ENCODE measurements at regions not wholly inside any gene's neighbourhood (a gene's known extent, or its start where the extent isn't known, plus 50 kb on each side); places are given as distances from the start of the nearest gene placed in this dataset.
A peak's percentile ranks its signal among the peaks of the same experiment; 100 is the strongest.
"Not testable (repeated sequence)": the region's sequence is repeated elsewhere in the genome, so short reads cannot be mapped to it uniquely, and the experiment has no call there.

GRCh38 chr3:59385547-59385946 lies 335.7 kb upstream of the CFAP20DC start:
- Histone ChIP-seq H3K27ac (no peak overlapping the region), H3K4me1 (no peaks in the 10 kb centered on the region), H3K4me2 (no peak overlapping the region), H3K27me3 (no peaks in the 10 kb centered on the region), H3K4me3 (no peak overlapping the region), H4K20me1 (no peaks in the 10 kb centered on the region), H3K9me3 (no peaks in the 10 kb centered on the region; the same call in 1 of the 2 replicates), H3K9ac (no peak overlapping the region), H3K36me3 (no peaks in the 10 kb centered on the region)
- TF ChIP-seq Cebpa-rat (IDR thresholded peaks at IDR 0.05) = no peak

- Histone ChIP-seq H3K27ac (no peak overlapping the region), H3K4me3 (no peak overlapping the region), H3K9ac (no peak overlapping the region), H4K20me1 (no peaks in the 10 kb centered on the region), H3K4me2 (no peak overlapping the region), H3K36me3 (no peaks in the 10 kb centered on the region), H3K9me3 (peaks cover 4% of the 10 kb centered on the region; the same call in 1 of the 2 replicates), H3K27me3 (no peaks in the 10 kb centered on the region), H3K4me1 (no peaks in the 10 kb centered on the region)
- TF ChIP-seq Cebpa-rat (IDR thresholded peaks at IDR 0.05) = no peak
Measured at GRCh38 chr3:59381282-59381681, 331.5 kb upstream of the CFAP20DC start.

- no peak overlapping the region for H3K4me3 ChIP-seq
- H3K27ac ChIP-seq = no peak overlapping the region
- peaks cover under 1% of the 10 kb centered on the region for H3K4me1 ChIP-seq
- H3K4me2 ChIP-seq = no peak overlapping the region
- H3K36me3 ChIP-seq = no peaks in the 10 kb centered on the region
- TF ChIP-seq Cebpa-rat (IDR thresholded peaks at IDR 0.05) = no peak
- peaks cover 4% of the 10 kb centered on the region; the same call in 1 of the 2 replicates for H3K9me3 ChIP-seq
- H4K20me1 ChIP-seq = no peaks in the 10 kb centered on the region
- no peaks in the 10 kb centered on the region for H3K27me3 ChIP-seq
- no peak overlapping the region for H3K9ac ChIP-seq
Measured at GRCh38 chr3:59380146-59380545, 330.3 kb upstream of the CFAP20DC start.

GRCh38 chr3:59374818-59375211 lies 325.0 kb upstream of the CFAP20DC start:
- Histone ChIP-seq H3K9me3 (0 out of 2 replicates have a peak, but pooled peaks cover 4% of the 10 kb centered on the region), H4K20me1 (no peaks in the 10 kb centered on the region), H3K4me3 (no peak overlapping the region), H3K4me1 (peaks cover 35% of the 10 kb centered on the region), H3K36me3 (no peaks in the 10 kb centered on the region), H3K9ac (no peak overlapping the region), H3K27ac (no peak overlapping the region), H3K4me2 (peak overlapping the region; percentile 60), H3K27me3 (no peaks in the 10 kb centered on the region)
- TF ChIP-seq Cebpa-rat (IDR thresholded peaks at IDR 0.05) = no peak

GRCh38 chr3:59374091-59374817 lies 324.4 kb upstream of the CFAP20DC start:
- Histone ChIP-seq H3K9me3 (0 out of 2 replicates have a peak, but pooled peaks cover 4% of the 10 kb centered on the region), H3K27me3 (no peaks in the 10 kb centered on the region), H3K27ac (no peak overlapping the region), H4K20me1 (no peaks in the 10 kb centered on the region), H3K4me1 (peaks cover 35% of the 10 kb centered on the region), H3K9ac (no peak overlapping the region), H3K4me2 (peak overlapping the region; percentile 60), H3K36me3 (no peaks in the 10 kb centered on the region), H3K4me3 (no peak overlapping the region)
- TF ChIP-seq Cebpa-rat (IDR thresholded peaks at IDR 0.05) = no peak

- Histone ChIP-seq H3K9me3 (0 out of 2 replicates have a peak, but pooled peaks cover 4% of the 10 kb centered on the region), H3K27ac (no peak overlapping the region), H3K4me2 (peak overlapping the region; percentile 31), H4K20me1 (no peaks in the 10 kb centered on the region), H3K9ac (no peak overlapping the region), H3K36me3 (no peaks in the 10 kb centered on the region), H3K4me1 (peaks cover 51% of the 10 kb centered on the region), H3K27me3 (no peaks in the 10 kb centered on the region), H3K4me3 (no peak overlapping the region)
- TF ChIP-seq Cebpa-rat (IDR thresholded peaks at IDR 0.05) = no peak
Measured at GRCh38 chr3:59372346-59372745, 322.5 kb upstream of the CFAP20DC start.

GRCh38 chr3:59368900-59369675 lies 319.3 kb upstream of the CFAP20DC start:
- no peak overlapping the region for H3K4me3 ChIP-seq
- no peak overlapping the region for H3K9ac ChIP-seq
- no peaks in the 10 kb centered on the region for H4K20me1 ChIP-seq
- peaks cover 47% of the 10 kb centered on the region for H3K4me1 ChIP-seq
- H3K4me2 ChIP-seq = peak overlapping the region; percentile 21
- H3K27ac ChIP-seq = no peak overlapping the region
- H3K36me3 ChIP-seq = no peaks in the 10 kb centered on the region
- no peaks in the 10 kb centered on the region for H3K27me3 ChIP-seq
- TF ChIP-seq Cebpa-rat (IDR thresholded peaks at IDR 0.05) = no peak
- H3K9me3 ChIP-seq = no peaks in the 10 kb centered on the region

- Histone ChIP-seq H3K4me3 (no peak overlapping the region), H3K27ac (no peak overlapping the region), H3K36me3 (no peaks in the 10 kb centered on the region), H3K27me3 (no peaks in the 10 kb centered on the region), H3K4me1 (peaks cover 30% of the 10 kb centered on the region), H3K9me3 (no peaks in the 10 kb centered on the region), H4K20me1 (no peaks in the 10 kb centered on the region), H3K9ac (no peak overlapping the region), H3K4me2 (0 out of 2 replicates have a peak overlapping the region, but pooled peaks have one; percentile 4)
- no peak for TF ChIP-seq Cebpa-rat (IDR thresholded peaks at IDR 0.05)
Measured at GRCh38 chr3:59367150-59367549, 317.3 kb upstream of the CFAP20DC start.

GRCh38 chr3:59366218-59366617 lies 316.4 kb upstream of the CFAP20DC start:
- Histone ChIP-seq H4K20me1 (no peaks in the 10 kb centered on the region), H3K4me3 (no peak overlapping the region), H3K27ac (no peak overlapping the region), H3K9ac (no peak overlapping the region), H3K36me3 (no peaks in the 10 kb centered on the region), H3K9me3 (no peaks in the 10 kb centered on the region), H3K4me1 (peaks cover 22% of the 10 kb centered on the region), H3K27me3 (no peaks in the 10 kb centered on the region), H3K4me2 (no peak overlapping the region)
- no peak for TF ChIP-seq Cebpa-rat (IDR thresholded peaks at IDR 0.05)

- Histone ChIP-seq H3K9me3 (peaks cover 12% of the 10 kb centered on the region), H3K27ac (no peak overlapping the region), H3K9ac (no peak overlapping the region), H3K27me3 (no peaks in the 10 kb centered on the region), H3K4me1 (peaks cover 22% of the 10 kb centered on the region), H4K20me1 (no peaks in the 10 kb centered on the region), H3K4me3 (no peak overlapping the region), H3K36me3 (no peaks in the 10 kb centered on the region), H3K4me2 (no peak overlapping the region)
- TF ChIP-seq Cebpa-rat (IDR thresholded peaks at IDR 0.05) = no peak
Measured at GRCh38 chr3:59364496-59364895, 314.7 kb upstream of the CFAP20DC start.

GRCh38 chr3:59360312-59360711 lies 310.5 kb upstream of the CFAP20DC start:
- H3K36me3 ChIP-seq, H4K20me1 ChIP-seq, H3K27ac ChIP-seq, H3K9ac ChIP-seq, H3K4me3 ChIP-seq, H3K4me2 ChIP-seq, H3K27me3 ChIP-seq, H3K4me1 ChIP-seq: not testable (repeated sequence)
- peaks cover 12% of the 10 kb centered on the region for H3K9me3 ChIP-seq
